Heart right ventricle (tissue), 16 donors: ENCODE measurements at regions not wholly inside any gene's neighbourhood (a gene's known extent, or its start where the extent isn't known, plus 50 kb on each side); places are given as distances from the start of the nearest gene placed in this dataset.

Experiments used
- ATAC-seq, 8 donors: fragments of 200-7000 bp; cut with Tn5 transposase; one replicate each; pipeline ENCODE4 v1.9.1; 2020; ENCODE audit warnings: mild to moderate bottlenecking in 8 of 8, moderate library complexity in 8 of 8, moderate number of reproducible peaks in 1 of 8
- DNase-seq, 2 donors: peaks; one replicate each; pipeline ENCODE4 v3.0.0-alpha.2; 2020
- H3K27ac ChIP-seq, 10 donors: fragments of 200-600 bp; sonication (generic) in 2 of 10; one replicate each; pipeline versions ENCODE4 v1.5.0 to v1.8.0; 2020 to 2022; ENCODE audit warnings: mild to moderate bottlenecking in 3 of 10
- H3K27me3 ChIP-seq, 7 donors: fragments of 200-600 bp; one replicate each; pipeline ENCODE4 v1.8.0; 2021 to 2022; ENCODE audit warnings: mild to moderate bottlenecking in 2 of 7
- H3K36me3 ChIP-seq, 9 donors: fragments of 200-600 bp; sonication (generic) in 1 of 9; one replicate each; pipeline versions ENCODE4 v1.5.0 to v1.8.0; 2020 to 2022; ENCODE audit warnings: mild to moderate bottlenecking in 2 of 9
- H3K4me1 ChIP-seq, 9 donors: fragments of 200-600 bp; sonication (generic) in 1 of 9; one replicate each; pipeline versions ENCODE4 v1.5.0 to v1.8.0; 2020 to 2022; ENCODE audit warnings: mild to moderate bottlenecking in 4 of 9
- H3K4me3 ChIP-seq, 10 donors: fragments of 200-600 bp; sonication (generic) in 2 of 10; one replicate each; pipeline versions ENCODE4 v1.5.0 to v1.8.0; 2020 to 2022; ENCODE audit warnings: mild to moderate bottlenecking in 7 of 10, moderate library complexity in 2 of 10
- H3K9me3 ChIP-seq, 11 donors: fragments of 200-600 bp in 10 of 11; sonication (generic) in 2 of 11; one replicate each; pipeline versions ENCODE4 v1.5.0 to v1.8.0; 2013 to 2022; ENCODE audit warnings: mild to moderate bottlenecking in 2 of 11, control low read depth in 1 of 11, moderate library complexity in 1 of 11
- CTCF ChIP-seq, 9 donors: fragments of 200-600 bp; sonication (generic) in 2 of 9; IDR thresholded peaks; one replicate each; pipeline versions ENCODE4 v1.5.0 to v1.8.0; 2021 to 2022; ENCODE audit warnings: antibody characterized with exemption in 9 of 9, mild to moderate bottlenecking in 5 of 9, moderate library complexity in 1 of 9
- WGBS, 2 donors: extraction: QIAGEN DNeasy Blood & Tissue Kit; methylation state at CpG; one replicate each; pipeline ENCODE4 v1.1.7; 2013; ENCODE audit warnings: inconsistent platforms in 1 of 2; 5-methylcytosine and 5-hydroxymethylcytosine counted together
- intact Hi-C, 10 donors: fragments of 100-400 bp; cut with DNase I; formaldehyde crosslinking; loops; one replicate each; pipeline versions ENCODE4 v1.11.1 to v1.14.2; 2022
- donor health status: Arrhythmogenic right ventricular cardiomyopathy.
- donor health status: ischemic (EF 13 %, LVEDD 7.1; RV severe dilation, severe dysfunction).
- donor health status: healthy with polysubstance abuse.
- donor health status: DM: no; HTN: yes; CAD: no.
- donor health status: DM: no; HTN: no; CAD: no.
- donor health status: ischemic (EF 25% LVEDD 6.9; RV normal size, moderate dysfunction).
- donor health status: ischemic (EF 25% LVEDD 5.7; RV mildly dilated, moderate dysfunction).
- donor health status: healthy.
- donor health status: DM: yes; HTN: yes; CAD: no.
- donor health status: Ischemic cardiomyopathy.
- donor health status: ischemic (EF 35%, LVEDD 5.7; RV mildly dilated, moderate dysfunction).
- donor health status: nonischemic (EF 11% LVEDD 7.7; RV severe dilation, severe dysfunction).
- donor health status: DM: yes; HTN: yes; CAD: no.
- donor health status: PGD.
- donor health status: ischemic (EF 29% LVEDD 5.4; RV normal size, mild dysfunction).
- donor health status: nonischemic (EF 23%, LVEDD 6.1; RV moderate dilation, normal function).

GRCh38 chr11:116644201-116644940 is 128.4 kb downstream of the BUD13 start:
- Histone ChIP-seq H3K4me3 (no peak overlapping the region), H3K9me3 (peaks cover 0 to 14% (median 6%) of the 10 kb centered on the region in 11 donors), H3K27me3 (peaks cover 0 to 48% (median 5%) of the 10 kb centered on the region in 7 donors), H3K36me3 (no peaks in the 10 kb centered on the region), H3K4me1 (no peaks in the 10 kb centered on the region), H3K27ac (no peak overlapping the region)
- TF ChIP-seq CTCF (IDR thresholded peaks at IDR 0.05): no peak
- WGBS, 2 donors: 48 to 49% methylated on average over 16 of the region's 16 CpGs
- DNase-seq (no peak), ATAC-seq (no peak)
- intact Hi-C loops: loop anchor here in 6 of 10 donors (5.0 to 10.0 kb wide), 4 partner anchors 187 to 202 kb away; no protein-coding TSS in a partner anchor

GRCh38 chr11:116643521-116643920 is 129.3 kb downstream of the BUD13 start:
- intact Hi-C loops: loop anchor here in 6 of 10 donors (5.0 to 10.0 kb wide), 4 partner anchors 186 to 201 kb away; no protein-coding TSS in a partner anchor
- H3K36me3 ChIP-seq: no peaks in the 10 kb centered on the region
- H3K4me3 ChIP-seq: no peak overlapping the region
- no peak for ATAC-seq
- TF ChIP-seq CTCF (IDR thresholded peaks at IDR 0.05): no peak
- WGBS, 2 donors: 82 to 87% methylated on average over 9 of the region's 9 CpGs
- H3K27ac ChIP-seq: no peak overlapping the region
- no peaks in the 10 kb centered on the region for H3K4me1 ChIP-seq
- DNase-seq: no peak
- H3K9me3 ChIP-seq: peaks cover 0 to 14% (median 6%) of the 10 kb centered on the region in 11 donors
- peaks cover 0 to 41% (median 5%) of the 10 kb centered on the region in 7 donors for H3K27me3 ChIP-seq

GRCh38 chr11:116642902-116643301 is 129.9 kb downstream of the BUD13 start:
- no peak overlapping the region for H3K27ac ChIP-seq

GRCh38 chr11:116642481-116642880 is 130.3 kb downstream of the BUD13 start:
- 72 to 77% methylated on average over 1 of the region's 1 CpG for WGBS, 2 donors
- no peak for ATAC-seq
- Histone ChIP-seq H3K36me3 (no peaks in the 10 kb centered on the region), H3K4me1 (no peaks in the 10 kb centered on the region), H3K27ac (no peak overlapping the region), H3K27me3 (peaks cover 0 to 43% (median 5%) of the 10 kb centered on the region in 7 donors), H3K4me3 (no peak overlapping the region), H3K9me3 (peaks cover 0 to 14% (median 6%) of the 10 kb centered on the region in 11 donors)
- no peak for TF ChIP-seq CTCF (IDR thresholded peaks at IDR 0.05)
- intact Hi-C loops: loop anchor here in 6 of 10 donors (5.0 to 10.0 kb wide), 4 partner anchors 185 to 200 kb away; no protein-coding TSS in a partner anchor
- DNase-seq: no peak

More at GRCh38 chr11:116642902-116643301, 129.9 kb downstream of the BUD13 start:
- Histone ChIP-seq H3K4me3 (no peak overlapping the region), H3K9me3 (peaks cover 0 to 14% (median 6%) of the 10 kb centered on the region in 11 donors), H3K4me1 (no peaks in the 10 kb centered on the region), H3K36me3 (no peaks in the 10 kb centered on the region), H3K27me3 (peaks cover 0 to 40% (median 5%) of the 10 kb centered on the region in 7 donors)
- intact Hi-C loops: loop anchor here in 6 of 10 donors (5.0 to 10.0 kb wide), 4 partner anchors 186 to 201 kb away; no protein-coding TSS in a partner anchor
- ATAC-seq (no peak), DNase-seq (no peak)
- TF ChIP-seq CTCF (IDR thresholded peaks at IDR 0.05): no peak
